ENCODE measurements at regions not wholly inside any gene's neighbourhood (a gene's known extent, or its start where the extent isn't known, plus 50 kb on each side); places are given as distances from the start of the nearest gene placed in this dataset.
A peak's percentile ranks its signal among the peaks of the same experiment; 100 is the strongest.

- TF ChIP-seq CTCF (IDR thresholded peaks at IDR 0.05; ENCODE audit: low read depth, low read length), result no peak
- DNase-seq (ENCODE audit: extremely low read depth, low read depth), result no peak
Measured at GRCh38 chr7:17039372-17039771, 157.6 kb upstream of the AGR3 start.

- TF ChIP-seq CTCF (IDR thresholded peaks at IDR 0.05; ENCODE audit: low read depth, low read length), result no peak
- DNase-seq (ENCODE audit: extremely low read depth, low read depth), result no peak
Measured at GRCh38 chr7:17040716-17041115, 158.9 kb upstream of the AGR3 start.

- no peak for TF ChIP-seq CTCF (IDR thresholded peaks at IDR 0.05; ENCODE audit: low read depth, low read length)
- DNase-seq (ENCODE audit: extremely low read depth, low read depth), result peak; percentile 92
Measured at GRCh38 chr7:17041324-17041723, 159.5 kb upstream of the AGR3 start.

GRCh38 chr7:17042211-17042610 lies 160.4 kb upstream of the AGR3 start:
- no peak for DNase-seq (ENCODE audit: extremely low read depth, low read depth)
- TF ChIP-seq CTCF (IDR thresholded peaks at IDR 0.05; ENCODE audit: low read depth, low read length), result no peak

- DNase-seq (ENCODE audit: extremely low read depth, low read depth), result no peak
- TF ChIP-seq CTCF (IDR thresholded peaks at IDR 0.05; ENCODE audit: low read depth, low read length), result no peak
Measured at GRCh38 chr7:17043012-17043877, 161.5 kb upstream of the AGR3 start.

- DNase-seq (ENCODE audit: extremely low read depth, low read depth), result no peak
- no peak for TF ChIP-seq CTCF (IDR thresholded peaks at IDR 0.05; ENCODE audit: low read depth, low read length)
Measured at GRCh38 chr7:17044396-17044795, 162.6 kb upstream of the AGR3 start.

GRCh38 chr7:17044861-17045260 lies 163.1 kb upstream of the AGR3 start:
- no peak for TF ChIP-seq CTCF (IDR thresholded peaks at IDR 0.05; ENCODE audit: low read depth, low read length)
- DNase-seq (ENCODE audit: extremely low read depth, low read depth), result no peak

Data from AG09319 (cell line).